Hepatocyte (in vitro differentiated cells): ENCODE measurements at regions not wholly inside any gene's neighbourhood (a gene's known extent, or its start where the extent isn't known, plus 50 kb on each side); places are given as distances from the start of the nearest gene placed in this dataset.

ENCODE experiments used
- DNase-seq: peaks from one replicate; pipeline ENCODE4 v3.0.0-alpha.2; 2016; ENCODE audit warnings: low spot score
- H2AFZ ChIP-seq: fragments of 200-600 bp; sonication (generic); 2 replicates; pipeline ENCODE4 v1.6.0; 2016; ENCODE audit warnings: antibody characterized with exemption, mild to moderate bottlenecking
- H3K27ac ChIP-seq: fragments of 200-600 bp; sonication (generic); 2 replicates; pipeline ENCODE4 v1.5.1; 2016; ENCODE audit warnings: mild to moderate bottlenecking
- H3K27me3 ChIP-seq: fragments of 200-600 bp; sonication (generic); 2 replicates; pipeline ENCODE4 v1.6.1; 2016
- H3K36me3 ChIP-seq: fragments of 200-600 bp; sonication (generic); replicated peaks from 2 replicates; pipeline ENCODE4 v1.5.1; 2016; ENCODE audit warnings: low read depth; ENCODE audit not compliant: insufficient read depth
- H3K4me1 ChIP-seq: fragments of 200-600 bp; sonication (generic); 2 replicates; pipeline ENCODE4 v1.5.1; 2016; ENCODE audit warnings: mild to moderate bottlenecking, moderate library complexity; ENCODE audit not compliant: insufficient read depth
- H3K4me2 ChIP-seq: fragments of 200-600 bp; sonication (generic); 2 replicates; pipeline ENCODE4 v1.6.0; 2016
- H3K4me3 ChIP-seq: fragments of 200-600 bp; sonication (generic); 2 replicates; pipeline ENCODE4 v1.5.1; 2016; ENCODE audit warnings: mild to moderate bottlenecking
- H3K79me2 ChIP-seq: fragments of 200-600 bp; sonication (generic); 2 replicates; pipeline ENCODE4 v1.6.0; 2017; ENCODE audit warnings: mild to moderate bottlenecking
- H3K9me2 ChIP-seq: fragments of 200-600 bp; sonication (generic); replicated peaks from 2 replicates; pipeline ENCODE4 v1.6.0; 2017; ENCODE audit warnings: mild to moderate bottlenecking; ENCODE audit not compliant: insufficient read depth
- H3K9me3 ChIP-seq: fragments of 200-600 bp; sonication (generic); 2 replicates; pipeline ENCODE4 v1.5.1; 2016; ENCODE audit warnings: low read depth, mild to moderate bottlenecking
- H4K20me1 ChIP-seq: fragments of 200-600 bp; sonication (generic); 2 replicates; pipeline ENCODE4 v1.6.0; 2016; ENCODE audit warnings: mild to moderate bottlenecking; ENCODE audit not compliant: insufficient read depth, poor library complexity, severe bottlenecking
- EZH2 ChIP-seq: fragments of 200-600 bp; sonication (generic); IDR thresholded peaks from 2 replicates; pipeline ENCODE4 v1.6.1; 2016; ENCODE audit warnings: antibody characterized with exemption, mild to moderate bottlenecking, borderline replicate concordance
- EZH2phosphoT487 ChIP-seq: fragments of 200-600 bp; sonication (generic); IDR thresholded peaks from one replicate; pipeline ENCODE4 v1.6.1; 2018; ENCODE audit warnings: antibody characterized with exemption, mild to moderate bottlenecking, low read depth, moderate library complexity; ENCODE audit not compliant: unreplicated experiment, severe bottlenecking
- WGBS: methylation state at CpG from one replicate; pipeline ENCODE4 v1.1.6; 2016; ENCODE audit warnings: low lambda C conversion rate; ENCODE audit errors: missing lambda C conversion rate; 5-methylcytosine and 5-hydroxymethylcytosine counted together
- TF ChIP-seq, protein P1 (sequence below): fragments of 200-600 bp; sonication (generic); IDR thresholded peaks from 2 replicates; pipeline ENCODE4 v1.5.1; 2016; ENCODE audit warnings: antibody characterized with exemption, mild to moderate bottlenecking; ENCODE audit not compliant: poor library complexity

- H3K9me2 ChIP-seq: no peaks in the 10 kb centered on the region
- no peak overlapping the region for H3K4me2 ChIP-seq
- H4K20me1 ChIP-seq: no peaks in the 10 kb centered on the region
- no peaks in the 10 kb centered on the region for H3K27me3 ChIP-seq
- TF ChIP-seq, protein P1, sequence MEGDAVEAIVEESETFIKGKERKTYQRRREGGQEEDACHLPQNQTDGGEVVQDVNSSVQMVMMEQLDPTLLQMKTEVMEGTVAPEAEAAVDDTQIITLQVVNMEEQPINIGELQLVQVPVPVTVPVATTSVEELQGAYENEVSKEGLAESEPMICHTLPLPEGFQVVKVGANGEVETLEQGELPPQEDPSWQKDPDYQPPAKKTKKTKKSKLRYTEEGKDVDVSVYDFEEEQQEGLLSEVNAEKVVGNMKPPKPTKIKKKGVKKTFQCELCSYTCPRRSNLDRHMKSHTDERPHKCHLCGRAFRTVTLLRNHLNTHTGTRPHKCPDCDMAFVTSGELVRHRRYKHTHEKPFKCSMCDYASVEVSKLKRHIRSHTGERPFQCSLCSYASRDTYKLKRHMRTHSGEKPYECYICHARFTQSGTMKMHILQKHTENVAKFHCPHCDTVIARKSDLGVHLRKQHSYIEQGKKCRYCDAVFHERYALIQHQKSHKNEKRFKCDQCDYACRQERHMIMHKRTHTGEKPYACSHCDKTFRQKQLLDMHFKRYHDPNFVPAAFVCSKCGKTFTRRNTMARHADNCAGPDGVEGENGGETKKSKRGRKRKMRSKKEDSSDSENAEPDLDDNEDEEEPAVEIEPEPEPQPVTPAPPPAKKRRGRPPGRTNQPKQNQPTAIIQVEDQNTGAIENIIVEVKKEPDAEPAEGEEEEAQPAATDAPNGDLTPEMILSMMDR: no peak
- TF ChIP-seq EZH2phosphoT487 (no peak), EZH2 (no peak)
- DNase-seq: no peak
- no peaks in the 10 kb centered on the region for H3K36me3 ChIP-seq
- no peaks in the 10 kb centered on the region for H3K9me3 ChIP-seq
- no peaks in the 10 kb centered on the region for H3K79me2 ChIP-seq
- H2AFZ ChIP-seq: no peak overlapping the region
- H3K4me3 ChIP-seq: no peak overlapping the region
- no peaks in the 10 kb centered on the region for H3K4me1 ChIP-seq
- H3K27ac ChIP-seq: no peak overlapping the region
- WGBS: 59% methylated on average over 2 of the region's 2 CpGs
Measured at GRCh38 chr11:96461871-96462270, 72.1 kb downstream of the JRKL start.

- Histone ChIP-seq H3K27me3 (no peaks in the 10 kb centered on the region), H3K4me1 (no peaks in the 10 kb centered on the region), H3K9me3 (no peaks in the 10 kb centered on the region), H2AFZ (peak overlapping the region; percentile 20), H3K9me2 (no peaks in the 10 kb centered on the region), H3K4me3 (no peak overlapping the region), H3K27ac (no peak overlapping the region), H3K36me3 (no peaks in the 10 kb centered on the region), H3K4me2 (peak overlapping the region; percentile 74), H3K79me2 (no peaks in the 10 kb centered on the region), H4K20me1 (no peaks in the 10 kb centered on the region)
- 10% methylated on average over 7 of the region's 7 CpGs for WGBS
- TF ChIP-seq EZH2phosphoT487 (no peak), EZH2 (no peak)
- TF ChIP-seq, protein P1: peak; percentile 86
- peak; percentile 89 for DNase-seq
Measured at GRCh38 chr11:96464700-96465307, 75.0 kb downstream of the JRKL start.

DNA sequence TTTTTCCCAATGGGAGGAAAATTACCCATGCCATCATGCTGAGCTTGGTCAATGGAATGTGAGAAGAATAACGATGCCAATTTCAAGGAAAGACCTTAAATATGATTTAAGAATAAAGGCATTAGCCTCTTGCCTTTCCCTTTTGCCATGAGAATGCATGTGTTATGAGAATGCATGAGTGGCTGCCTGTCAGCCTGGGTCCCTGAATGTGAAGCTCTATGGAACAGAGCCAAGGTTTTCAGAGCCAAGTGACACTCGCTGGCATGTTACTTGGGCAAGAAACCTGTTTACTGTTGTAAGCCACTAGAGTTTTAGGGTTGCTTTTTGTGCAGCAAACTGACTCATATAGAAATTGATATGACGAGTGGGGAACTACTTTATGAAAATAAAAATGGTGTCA, 75.7 kb downstream of the JRKL start:
- Histone ChIP-seq H3K9me2 (no peaks in the 10 kb centered on the region), H4K20me1 (no peaks in the 10 kb centered on the region), H3K27me3 (no peaks in the 10 kb centered on the region), H3K4me2 (no peak overlapping the region), H3K27ac (no peak overlapping the region), H3K4me3 (no peak overlapping the region), H3K79me2 (no peaks in the 10 kb centered on the region), H3K36me3 (no peaks in the 10 kb centered on the region), H2AFZ (no peak overlapping the region), H3K4me1 (no peaks in the 10 kb centered on the region), H3K9me3 (no peaks in the 10 kb centered on the region)
- TF ChIP-seq, protein P1: no peak
- no peak for TF ChIP-seq EZH2phosphoT487
- TF ChIP-seq EZH2: no peak
- DNase-seq: no peak
- WGBS: 72% methylated on average over 3 of the region's 3 CpGs
